ENCODE measurements at regions not wholly inside any gene's neighbourhood (a gene's known extent, or its start where the extent isn't known, plus 50 kb on each side); places are given as distances from the start of the nearest gene placed in this dataset.
"Not testable (repeated sequence)": the region's sequence is repeated elsewhere in the genome, so short reads cannot be mapped to it uniquely, and the experiment has no call there.

DNA sequence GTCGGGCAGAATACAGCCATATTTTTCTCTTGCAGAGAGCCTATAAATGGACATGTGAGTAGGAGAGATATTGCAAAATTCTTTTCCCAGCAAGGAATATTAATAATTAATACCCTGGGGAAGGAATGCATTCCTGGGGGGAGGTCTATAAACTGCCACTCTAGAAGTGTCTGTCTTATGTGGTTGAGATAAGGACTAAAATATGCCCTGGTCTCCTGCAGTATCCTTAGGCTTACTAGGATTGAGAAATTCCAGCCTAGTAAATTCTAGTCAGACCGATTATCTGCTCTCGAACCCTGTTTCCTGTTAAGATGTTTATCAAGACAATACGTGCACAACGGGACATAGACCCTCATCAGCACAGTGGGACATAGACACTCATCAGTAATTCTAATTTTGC lies 872.6 kb downstream of the FSTL5 start:
- H3K56ac ChIP-seq (ENCODE audit: low read length): no peak overlapping the region
- H2BK5ac ChIP-seq (ENCODE audit: low read length): no peak overlapping the region
- H3K4me2 ChIP-seq (ENCODE audit: low read length): no peak overlapping the region
- H3K27me3 ChIP-seq (ENCODE audit: insufficient read depth, low read length, poor library complexity): no peaks in the 10 kb centered on the region
- no peak overlapping the region for H2AK5ac ChIP-seq (ENCODE audit: low read length)
- no peak overlapping the region for H3K4me3 ChIP-seq (ENCODE audit: low read length)
- WGBS (ENCODE audit: extremely low coverage, insufficient coverage, low lambda C conversion rate): no CpG with 5 or more reads among the region's 5 CpGs
- peak; percentile 13 for DNase-seq
- no peak overlapping the region for H3K18ac ChIP-seq (ENCODE audit: low read length)
- no peak overlapping the region for H4K5ac ChIP-seq (ENCODE audit: low read length)
- no peak overlapping the region for H2BK120ac ChIP-seq (ENCODE audit: low read depth, low read length)
- no peak overlapping the region for H2BK15ac ChIP-seq (replicated peaks; ENCODE audit: low read depth)
- no peak overlapping the region for H4K8ac ChIP-seq (ENCODE audit: low read depth, low read length)
- H3K27ac ChIP-seq (ENCODE audit: low read depth, low read length): no peak overlapping the region
- no peaks in the 10 kb centered on the region for H3K36me3 ChIP-seq (ENCODE audit: control insufficient read depth, insufficient read depth, low read length)
- H3K23ac ChIP-seq (ENCODE audit: low read length): no peak overlapping the region
- no peaks in the 10 kb centered on the region for H3K79me1 ChIP-seq (ENCODE audit: low read length)
- no peaks in the 10 kb centered on the region for H3K79me2 ChIP-seq (ENCODE audit: control insufficient read depth, insufficient read depth, low read length)
- H3K9ac ChIP-seq (ENCODE audit: low read length): no peak overlapping the region
- no peak overlapping the region for H3K4ac ChIP-seq (ENCODE audit: low read depth, low read length)
- no peaks in the 10 kb centered on the region for H3K4me1 ChIP-seq (ENCODE audit: control insufficient read depth, low read depth, low read length)

DNA sequence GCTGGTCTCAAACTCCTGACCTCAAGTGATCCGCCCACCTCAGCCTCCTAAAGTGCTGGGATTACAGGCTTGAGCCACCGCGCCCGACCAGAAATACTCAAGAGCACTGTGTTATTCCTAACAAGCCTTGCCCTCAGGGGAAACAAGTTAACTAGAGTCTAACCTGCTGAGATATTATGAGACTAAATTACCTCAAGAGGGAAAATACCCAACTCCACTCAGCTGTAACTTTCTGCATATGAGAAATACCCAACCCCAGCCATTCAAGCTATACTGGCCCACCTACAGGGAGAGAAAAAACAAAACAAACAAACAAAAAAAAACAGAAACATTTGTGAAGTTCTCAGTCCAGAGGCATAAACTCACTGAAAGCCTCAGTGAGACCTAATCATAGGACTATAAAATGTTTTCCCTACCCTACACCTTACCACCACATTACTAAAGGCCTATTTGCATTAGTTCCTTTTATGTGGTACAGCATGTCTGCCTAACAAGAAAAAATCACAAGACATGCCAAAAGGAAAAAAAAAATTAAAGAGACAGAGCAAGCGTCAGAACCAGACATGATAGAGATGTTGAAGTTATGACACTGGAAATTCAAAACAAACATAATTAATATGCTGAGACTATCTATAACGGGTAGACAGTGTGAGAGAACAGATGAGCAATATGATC lies 876.0 kb downstream of the FSTL5 start:
- Histone ChIP-seq H2BK5ac (ENCODE audit: low read length) (no peak overlapping the region), H3K79me1 (ENCODE audit: low read length) (no peaks in the 10 kb centered on the region), H3K79me2 (ENCODE audit: control insufficient read depth, insufficient read depth, low read length) (no peaks in the 10 kb centered on the region), H3K18ac (ENCODE audit: low read length) (no peak overlapping the region), H2AK5ac (ENCODE audit: low read length) (no peak overlapping the region), H2BK120ac (ENCODE audit: low read depth, low read length) (no peak overlapping the region), H3K4me1 (ENCODE audit: control insufficient read depth, low read depth, low read length) (no peaks in the 10 kb centered on the region), H2BK15ac (replicated peaks; ENCODE audit: low read depth) (no peak overlapping the region), H3K27me3 (ENCODE audit: insufficient read depth, low read length, poor library complexity) (no peaks in the 10 kb centered on the region), H3K27ac (ENCODE audit: low read depth, low read length) (no peak overlapping the region), H4K8ac (ENCODE audit: low read depth, low read length) (no peak overlapping the region), H3K9ac (ENCODE audit: low read length) (no peak overlapping the region), H3K4ac (ENCODE audit: low read depth, low read length) (no peak overlapping the region), H3K56ac (ENCODE audit: low read length) (no peak overlapping the region), H3K23ac (ENCODE audit: low read length) (no peak overlapping the region), H4K5ac (ENCODE audit: low read length) (no peak overlapping the region), H3K4me2 (ENCODE audit: low read length) (no peak overlapping the region), H3K36me3 (ENCODE audit: control insufficient read depth, insufficient read depth, low read length) (no peaks in the 10 kb centered on the region), H3K4me3 (ENCODE audit: low read length) (no peak overlapping the region)
- DNase-seq: no peak
- WGBS (ENCODE audit: extremely low coverage, insufficient coverage, low lambda C conversion rate): no CpG with 5 or more reads among the region's 6 CpGs

DNA sequence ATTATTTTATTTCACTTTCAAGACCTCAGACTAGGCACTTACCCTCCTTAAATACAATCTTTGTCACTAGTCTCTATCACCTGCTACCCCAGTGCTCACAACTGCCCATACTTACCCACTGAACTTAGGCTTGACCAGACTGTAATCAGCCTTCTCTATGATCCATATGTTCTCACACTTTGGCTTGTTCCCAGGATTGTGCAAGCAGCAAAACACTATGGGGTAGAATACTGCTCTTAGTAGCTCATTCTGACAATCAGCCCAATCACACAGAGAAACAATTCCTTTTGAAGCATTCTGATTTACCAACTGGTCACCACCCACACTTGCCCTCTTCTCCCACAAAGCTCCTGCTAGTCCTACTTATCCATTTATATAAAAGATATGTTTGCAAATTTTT lies 878.3 kb downstream of the FSTL5 start:
- Histone ChIP-seq H3K27ac (ENCODE audit: low read depth, low read length) (no peak overlapping the region), H4K5ac (ENCODE audit: low read length) (no peak overlapping the region), H2BK120ac (ENCODE audit: low read depth, low read length) (no peak overlapping the region), H3K18ac (ENCODE audit: low read length) (no peak overlapping the region), H3K56ac (ENCODE audit: low read length) (no peak overlapping the region), H3K79me1 (ENCODE audit: low read length) (no peaks in the 10 kb centered on the region), H2AK5ac (ENCODE audit: low read length) (no peak overlapping the region), H3K36me3 (ENCODE audit: control insufficient read depth, insufficient read depth, low read length) (no peaks in the 10 kb centered on the region), H3K4ac (ENCODE audit: low read depth, low read length) (no peak overlapping the region), H2BK15ac (replicated peaks; ENCODE audit: low read depth) (no peak overlapping the region), H3K9ac (ENCODE audit: low read length) (no peak overlapping the region), H3K4me2 (ENCODE audit: low read length) (no peak overlapping the region), H3K4me3 (ENCODE audit: low read length) (no peak overlapping the region), H4K8ac (ENCODE audit: low read depth, low read length) (no peak overlapping the region), H3K4me1 (ENCODE audit: control insufficient read depth, low read depth, low read length) (no peaks in the 10 kb centered on the region), H2BK5ac (ENCODE audit: low read length) (no peak overlapping the region), H3K79me2 (ENCODE audit: control insufficient read depth, insufficient read depth, low read length) (no peaks in the 10 kb centered on the region), H3K23ac (ENCODE audit: low read length) (no peak overlapping the region), H3K27me3 (ENCODE audit: insufficient read depth, low read length, poor library complexity) (no peaks in the 10 kb centered on the region)
- no peak for DNase-seq

DNA sequence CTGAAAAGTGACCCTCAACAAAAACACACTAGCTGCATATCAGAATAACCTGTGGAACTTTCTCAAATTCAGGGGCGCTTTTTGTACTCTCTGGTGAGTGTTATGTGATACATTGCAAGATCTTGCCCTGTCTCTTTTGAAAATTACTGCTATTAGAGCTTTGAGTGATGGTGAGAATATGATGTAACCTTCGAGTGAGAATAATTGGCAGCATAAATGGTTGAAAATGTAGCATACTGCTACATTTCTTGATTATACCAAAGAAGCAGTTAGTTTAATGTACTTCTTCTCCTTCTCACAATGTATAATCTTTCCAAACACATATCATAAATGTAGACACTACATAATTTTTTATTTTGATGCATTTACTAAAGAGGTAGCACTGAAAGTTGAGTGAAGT lies 882.9 kb downstream of the FSTL5 start:
- Histone ChIP-seq H2BK120ac (ENCODE audit: low read depth, low read length) (no peak overlapping the region), H3K27me3 (ENCODE audit: insufficient read depth, low read length, poor library complexity) (no peaks in the 10 kb centered on the region), H4K5ac (ENCODE audit: low read length) (no peak overlapping the region), H4K8ac (ENCODE audit: low read depth, low read length) (no peak overlapping the region), H3K18ac (ENCODE audit: low read length) (no peak overlapping the region), H2BK15ac (replicated peaks; ENCODE audit: low read depth) (no peak overlapping the region), H3K27ac (ENCODE audit: low read depth, low read length) (no peak overlapping the region), H3K9ac (ENCODE audit: low read length) (no peak overlapping the region), H3K79me2 (ENCODE audit: control insufficient read depth, insufficient read depth, low read length) (no peaks in the 10 kb centered on the region), H3K56ac (ENCODE audit: low read length) (no peak overlapping the region), H3K79me1 (ENCODE audit: low read length) (no peaks in the 10 kb centered on the region), H3K4me2 (ENCODE audit: low read length) (no peak overlapping the region), H3K36me3 (ENCODE audit: control insufficient read depth, insufficient read depth, low read length) (no peaks in the 10 kb centered on the region), H3K4ac (ENCODE audit: low read depth, low read length) (no peak overlapping the region), H3K4me1 (ENCODE audit: control insufficient read depth, low read depth, low read length) (no peaks in the 10 kb centered on the region), H3K23ac (ENCODE audit: low read length) (no peak overlapping the region), H3K4me3 (ENCODE audit: low read length) (no peak overlapping the region), H2AK5ac (ENCODE audit: low read length) (no peak overlapping the region), H2BK5ac (ENCODE audit: low read length) (no peak overlapping the region)
- no peak for DNase-seq
- WGBS (ENCODE audit: extremely low coverage, insufficient coverage, low lambda C conversion rate): no CpG with 5 or more reads among the region's 2 CpGs

DNA sequence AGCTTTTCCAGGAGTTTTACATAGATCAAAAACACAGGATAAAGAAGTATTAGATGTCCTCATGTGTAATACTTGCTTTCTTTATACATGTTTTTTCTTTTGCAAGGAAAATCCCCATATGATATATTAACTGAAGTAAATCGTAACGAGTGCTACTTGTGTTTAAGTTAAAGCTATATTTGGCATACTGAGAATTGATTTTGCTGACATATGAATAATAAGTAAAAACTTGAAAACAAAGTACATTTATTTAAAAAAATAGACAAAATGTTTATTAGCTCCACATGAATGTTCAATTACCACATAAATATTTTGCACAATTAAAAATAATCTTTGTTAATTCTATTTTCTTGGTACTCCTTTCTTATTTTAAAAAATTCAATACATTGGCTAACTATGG lies 884.7 kb downstream of the FSTL5 start:
- Histone ChIP-seq H3K27ac (ENCODE audit: low read depth, low read length) (no peak overlapping the region), H3K23ac (ENCODE audit: low read length) (no peak overlapping the region), H3K36me3 (ENCODE audit: control insufficient read depth, insufficient read depth, low read length) (no peaks in the 10 kb centered on the region), H3K79me2 (ENCODE audit: control insufficient read depth, insufficient read depth, low read length) (no peaks in the 10 kb centered on the region), H3K27me3 (ENCODE audit: insufficient read depth, low read length, poor library complexity) (no peaks in the 10 kb centered on the region), H3K79me1 (ENCODE audit: low read length) (no peaks in the 10 kb centered on the region), H2BK120ac (ENCODE audit: low read depth, low read length) (no peak overlapping the region), H3K18ac (ENCODE audit: low read length) (no peak overlapping the region), H3K4me1 (ENCODE audit: control insufficient read depth, low read depth, low read length) (no peaks in the 10 kb centered on the region), H2BK15ac (replicated peaks; ENCODE audit: low read depth) (no peak overlapping the region), H3K4me2 (ENCODE audit: low read length) (no peak overlapping the region), H4K8ac (ENCODE audit: low read depth, low read length) (no peak overlapping the region), H2BK5ac (ENCODE audit: low read length) (no peak overlapping the region), H4K5ac (ENCODE audit: low read length) (no peak overlapping the region), H3K56ac (ENCODE audit: low read length) (no peak overlapping the region), H3K9ac (ENCODE audit: low read length) (no peak overlapping the region), H2AK5ac (ENCODE audit: low read length) (no peak overlapping the region), H3K4ac (ENCODE audit: low read depth, low read length) (no peak overlapping the region), H3K4me3 (ENCODE audit: low read length) (no peak overlapping the region)
- no peak for DNase-seq
- WGBS (ENCODE audit: extremely low coverage, insufficient coverage, low lambda C conversion rate): no CpG with 5 or more reads among the region's 2 CpGs

DNA sequence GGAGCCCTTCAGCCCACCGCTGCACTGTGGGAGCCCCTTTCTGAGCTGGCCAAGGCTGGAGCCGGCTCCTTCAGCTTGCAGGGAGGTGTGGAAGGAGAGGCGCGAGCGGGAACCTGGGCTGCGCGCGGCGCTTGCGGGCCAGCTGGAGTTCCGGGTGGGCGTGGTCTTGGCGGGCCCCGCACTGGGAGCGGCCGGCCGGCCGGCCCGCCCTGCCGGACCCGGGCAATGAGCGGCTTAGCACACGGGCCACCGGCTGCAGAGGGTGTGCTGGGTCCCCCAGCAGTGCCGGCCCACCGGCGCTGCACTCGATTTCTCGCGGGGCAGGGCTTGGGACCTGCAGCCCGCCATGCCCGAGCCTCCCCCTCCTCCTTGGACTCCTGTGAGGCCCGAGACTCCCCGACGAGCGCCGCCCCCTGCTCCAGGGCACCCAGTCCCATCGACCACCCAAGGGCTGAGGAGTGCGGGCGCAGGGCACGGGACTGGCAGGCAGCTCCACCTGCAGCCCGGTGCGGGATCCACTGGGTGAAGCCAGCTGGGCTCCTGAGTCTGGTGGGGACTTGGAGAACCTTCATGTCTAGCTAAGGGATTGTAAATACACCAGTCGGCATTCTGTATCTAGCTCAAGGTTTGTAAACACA lies 886.5 kb downstream of the FSTL5 start:
- WGBS (ENCODE audit: extremely low coverage, insufficient coverage, low lambda C conversion rate): no CpG with 5 or more reads among the region's 44 CpGs

More for the DNA sequence above, 886.5 kb downstream of the FSTL5 start:
- H3K4me3 ChIP-seq (ENCODE audit: low read length); H2BK15ac ChIP-seq (replicated peaks; ENCODE audit: low read depth); H3K9ac ChIP-seq (ENCODE audit: low read length); H2BK5ac ChIP-seq (ENCODE audit: low read length); H4K5ac ChIP-seq (ENCODE audit: low read length); H3K4me2 ChIP-seq (ENCODE audit: low read length); H3K79me2 ChIP-seq (ENCODE audit: control insufficient read depth, insufficient read depth, low read length); H2BK120ac ChIP-seq (ENCODE audit: low read depth, low read length); H3K27ac ChIP-seq (ENCODE audit: low read depth, low read length); H3K56ac ChIP-seq (ENCODE audit: low read length); H3K79me1 ChIP-seq (ENCODE audit: low read length); H3K4me1 ChIP-seq (ENCODE audit: control insufficient read depth, low read depth, low read length); H4K8ac ChIP-seq (ENCODE audit: low read depth, low read length); H2AK5ac ChIP-seq (ENCODE audit: low read length); H3K4ac ChIP-seq (ENCODE audit: low read depth, low read length); DNase-seq; H3K27me3 ChIP-seq (ENCODE audit: insufficient read depth, low read length, poor library complexity); H3K36me3 ChIP-seq (ENCODE audit: control insufficient read depth, insufficient read depth, low read length); H3K18ac ChIP-seq (ENCODE audit: low read length); H3K23ac ChIP-seq (ENCODE audit: low read length): not testable (repeated sequence)

All from mesendoderm (in vitro differentiated cells).